ENCODE measurements at regions not wholly inside any gene's neighbourhood (a gene's known extent, or its start where the extent isn't known, plus 50 kb on each side); places are given as distances from the start of the nearest gene placed in this dataset.

- TF ChIP-seq, protein P1, sequence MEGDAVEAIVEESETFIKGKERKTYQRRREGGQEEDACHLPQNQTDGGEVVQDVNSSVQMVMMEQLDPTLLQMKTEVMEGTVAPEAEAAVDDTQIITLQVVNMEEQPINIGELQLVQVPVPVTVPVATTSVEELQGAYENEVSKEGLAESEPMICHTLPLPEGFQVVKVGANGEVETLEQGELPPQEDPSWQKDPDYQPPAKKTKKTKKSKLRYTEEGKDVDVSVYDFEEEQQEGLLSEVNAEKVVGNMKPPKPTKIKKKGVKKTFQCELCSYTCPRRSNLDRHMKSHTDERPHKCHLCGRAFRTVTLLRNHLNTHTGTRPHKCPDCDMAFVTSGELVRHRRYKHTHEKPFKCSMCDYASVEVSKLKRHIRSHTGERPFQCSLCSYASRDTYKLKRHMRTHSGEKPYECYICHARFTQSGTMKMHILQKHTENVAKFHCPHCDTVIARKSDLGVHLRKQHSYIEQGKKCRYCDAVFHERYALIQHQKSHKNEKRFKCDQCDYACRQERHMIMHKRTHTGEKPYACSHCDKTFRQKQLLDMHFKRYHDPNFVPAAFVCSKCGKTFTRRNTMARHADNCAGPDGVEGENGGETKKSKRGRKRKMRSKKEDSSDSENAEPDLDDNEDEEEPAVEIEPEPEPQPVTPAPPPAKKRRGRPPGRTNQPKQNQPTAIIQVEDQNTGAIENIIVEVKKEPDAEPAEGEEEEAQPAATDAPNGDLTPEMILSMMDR (IDR thresholded peaks at IDR 0.05): no peak
- TF ChIP-seq POLR2AphosphoS5 (IDR thresholded peaks at IDR 0.05): no peak
Observed at GRCh38 chr4:79663865-79664264, 255.8 kb upstream of the GK2 start.

Data from esophagus muscularis mucosa (tissue), 3 donors.